ENCODE measurements at regions not wholly inside any gene's neighbourhood (a gene's known extent, or its start where the extent isn't known, plus 50 kb on each side); places are given as distances from the start of the nearest gene placed in this dataset.

- no peak for TF ChIP-seq EGR1 (IDR thresholded peaks at IDR 0.05; ENCODE audit: low read depth in 2 of 2)
- TF ChIP-seq JUND (IDR thresholded peaks at IDR 0.05): no peak
- no peak for TF ChIP-seq CTCF (IDR thresholded peaks at IDR 0.05; ENCODE audit: low read depth, low read length, missing input control)
- TF ChIP-seq HNF4G (IDR thresholded peaks at IDR 0.05): no peak
- TF ChIP-seq REST (IDR thresholded peaks at IDR 0.05): no peak
- TF ChIP-seq MAX (IDR thresholded peaks at IDR 0.05): no peak
- no peak for TF ChIP-seq ZBTB33 (IDR thresholded peaks at IDR 0.05)
- TF ChIP-seq YY1 (IDR thresholded peaks at IDR 0.05): no peak
Measured at GRCh38 chr2:158740127-158740526, 55.0 kb upstream of the DAPL1 start.
